Stomach (tissue), 4 donors: ENCODE measurements at regions not wholly inside any gene's neighbourhood (a gene's known extent, or its start where the extent isn't known, plus 50 kb on each side); places are given as distances from the start of the nearest gene placed in this dataset.

Source experiments
- CTCF ChIP-seq, 7 experiments: fragments of 450-650 bp in 4 of 7; fragments of 200-600 bp in 3 of 7; sonication (generic) in 3 of 7; IDR thresholded peaks; one replicate each; pipeline ENCODE4 v1.5.1; 2016 to 2019; ENCODE audit warnings: antibody characterized with exemption in 7 of 7, control low read depth in 2 of 7, mild to moderate bottlenecking in 1 of 7
- POLR2AphosphoS5 ChIP-seq, 3 donors: sonication (generic); formaldehyde crosslinking; IDR thresholded peaks; one replicate each; pipeline ENCODE4 v1.6.1; 2016; ENCODE audit warnings: antibody characterized with exemption in 3 of 3

- TF ChIP-seq CTCF (IDR thresholded peaks at IDR 0.05) (no peak), POLR2AphosphoS5 (IDR thresholded peaks at IDR 0.05) (no peak)
Observed at GRCh38 chr1:166283600-166283999, 116.8 kb upstream of the FAM78B start.
